ENCODE measurements at regions not wholly inside any gene's neighbourhood (a gene's known extent, or its start where the extent isn't known, plus 50 kb on each side); places are given as distances from the start of the nearest gene placed in this dataset.

- Histone ChIP-seq H3F3A (ENCODE audit: control insufficient read depth, insufficient read depth) (no peaks in the 10 kb centered on the region), H3K79me2 (ENCODE audit: control insufficient read depth, low read length) (no peaks in the 10 kb centered on the region), H3K4me3 (ENCODE audit: low read length) (no peak overlapping the region), H3K27me3 (ENCODE audit: control insufficient read depth, low read length) (no peaks in the 10 kb centered on the region), H3K9me3 (ENCODE audit: control insufficient read depth, insufficient read depth, low read length) (no peaks in the 10 kb centered on the region), H4K20me1 (ENCODE audit: control insufficient read depth, insufficient read depth, low read depth, low read length) (no peaks in the 10 kb centered on the region), H3K9me2 (replicated peaks; ENCODE audit: control insufficient read depth, low read length) (no peaks in the 10 kb centered on the region), H3K36me3 (ENCODE audit: control insufficient read depth, low read length) (no peaks in the 10 kb centered on the region), H3K4me1 (ENCODE audit: control insufficient read depth, low read length) (no peaks in the 10 kb centered on the region), H3K4me2 (ENCODE audit: low read length) (no peak overlapping the region), H3K27ac (ENCODE audit: low read depth, low read length) (no peak overlapping the region)
- TF ChIP-seq EZH2phosphoT487 (IDR thresholded peaks at IDR 0.05; ENCODE audit: borderline replicate concordance, low read length) (no peak), CTCF (IDR thresholded peaks at IDR 0.05; ENCODE audit: low read depth, low read length, poor library complexity, severe bottlenecking) (no peak)
These were observed 201.0 kb upstream of the HS6ST1 start for GRCh38 chr2:128519517-128520215.

- Histone ChIP-seq H3F3A (ENCODE audit: control insufficient read depth, insufficient read depth) (no peaks in the 10 kb centered on the region), H3K9me3 (ENCODE audit: control insufficient read depth, insufficient read depth, low read length) (no peaks in the 10 kb centered on the region), H3K9me2 (replicated peaks; ENCODE audit: control insufficient read depth, low read length) (no peaks in the 10 kb centered on the region), H3K4me3 (ENCODE audit: low read length) (no peak overlapping the region), H3K4me2 (ENCODE audit: low read length) (no peak overlapping the region), H3K79me2 (ENCODE audit: control insufficient read depth, low read length) (no peaks in the 10 kb centered on the region), H3K27ac (ENCODE audit: low read depth, low read length) (no peak overlapping the region), H3K36me3 (ENCODE audit: control insufficient read depth, low read length) (no peaks in the 10 kb centered on the region), H3K4me1 (ENCODE audit: control insufficient read depth, low read length) (no peaks in the 10 kb centered on the region), H4K20me1 (ENCODE audit: control insufficient read depth, insufficient read depth, low read depth, low read length) (no peaks in the 10 kb centered on the region), H3K27me3 (ENCODE audit: control insufficient read depth, low read length) (no peaks in the 10 kb centered on the region)
- TF ChIP-seq EZH2phosphoT487 (IDR thresholded peaks at IDR 0.05; ENCODE audit: borderline replicate concordance, low read length) (no peak), CTCF (IDR thresholded peaks at IDR 0.05; ENCODE audit: low read depth, low read length, poor library complexity, severe bottlenecking) (no peak)
These were observed 201.7 kb upstream of the HS6ST1 start for GRCh38 chr2:128520340-128520739.

- TF ChIP-seq EZH2phosphoT487 (IDR thresholded peaks at IDR 0.05; ENCODE audit: borderline replicate concordance, low read length): no peak
- TF ChIP-seq CTCF (IDR thresholded peaks at IDR 0.05; ENCODE audit: low read depth, low read length, poor library complexity, severe bottlenecking): no peak
- H3K9me2 ChIP-seq (replicated peaks; ENCODE audit: control insufficient read depth, low read length): no peaks in the 10 kb centered on the region
- H3K27ac ChIP-seq (ENCODE audit: low read depth, low read length): no peak overlapping the region
- no peaks in the 10 kb centered on the region for H3F3A ChIP-seq (ENCODE audit: control insufficient read depth, insufficient read depth)
- no peaks in the 10 kb centered on the region for H3K9me3 ChIP-seq (ENCODE audit: control insufficient read depth, insufficient read depth, low read length)
- no peak overlapping the region for H3K4me2 ChIP-seq (ENCODE audit: low read length)
- no peaks in the 10 kb centered on the region for H3K4me1 ChIP-seq (ENCODE audit: control insufficient read depth, low read length)
- H3K79me2 ChIP-seq (ENCODE audit: control insufficient read depth, low read length): no peaks in the 10 kb centered on the region
- H3K27me3 ChIP-seq (ENCODE audit: control insufficient read depth, low read length): no peaks in the 10 kb centered on the region
- H4K20me1 ChIP-seq (ENCODE audit: control insufficient read depth, insufficient read depth, low read depth, low read length): no peaks in the 10 kb centered on the region
- H3K36me3 ChIP-seq (ENCODE audit: control insufficient read depth, low read length): no peaks in the 10 kb centered on the region
- H3K4me3 ChIP-seq (ENCODE audit: low read length): no peak overlapping the region
These were observed 202.1 kb upstream of the HS6ST1 start for GRCh38 chr2:128520791-128521190.

Measured in DOHH2 (cell line).